Skin of body (tissue), 1 donor: ENCODE measurements at regions not wholly inside any gene's neighbourhood (a gene's known extent, or its start where the extent isn't known, plus 50 kb on each side); places are given as distances from the start of the nearest gene placed in this dataset.

Experiments
- DNase-seq: peaks from one replicate; lab custom pipeline; 2025; lab: John Stamatoyannopoulos, UW

GRCh38 chr2:151157000-151157735 is 104.5 kb downstream of the RBM43 start:
- DNase-seq = peak; percentile 43

DNA sequence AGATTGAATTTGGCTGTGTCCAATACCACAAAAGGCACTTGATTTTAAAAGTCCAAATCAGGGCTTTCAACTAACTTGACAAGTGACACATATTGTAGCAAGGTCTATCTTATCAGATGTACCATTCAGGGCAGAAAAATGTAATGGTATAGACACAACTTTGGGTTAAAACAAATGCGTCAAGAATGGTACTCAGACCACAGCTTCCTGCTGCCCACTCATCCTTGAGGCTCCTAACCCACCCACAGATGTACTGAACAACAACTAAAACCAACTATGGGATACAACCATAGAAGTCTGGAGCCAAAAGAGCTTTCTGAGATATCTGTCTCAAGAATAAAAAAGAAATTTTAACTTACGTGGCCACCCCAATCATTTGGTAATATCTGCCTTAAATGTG is 105.2 kb downstream of the RBM43 start:
- DNase-seq = no peak

GRCh38 chr2:151153601-151154000 is 108.1 kb downstream of the RBM43 start:
- no peak for DNase-seq

DNA sequence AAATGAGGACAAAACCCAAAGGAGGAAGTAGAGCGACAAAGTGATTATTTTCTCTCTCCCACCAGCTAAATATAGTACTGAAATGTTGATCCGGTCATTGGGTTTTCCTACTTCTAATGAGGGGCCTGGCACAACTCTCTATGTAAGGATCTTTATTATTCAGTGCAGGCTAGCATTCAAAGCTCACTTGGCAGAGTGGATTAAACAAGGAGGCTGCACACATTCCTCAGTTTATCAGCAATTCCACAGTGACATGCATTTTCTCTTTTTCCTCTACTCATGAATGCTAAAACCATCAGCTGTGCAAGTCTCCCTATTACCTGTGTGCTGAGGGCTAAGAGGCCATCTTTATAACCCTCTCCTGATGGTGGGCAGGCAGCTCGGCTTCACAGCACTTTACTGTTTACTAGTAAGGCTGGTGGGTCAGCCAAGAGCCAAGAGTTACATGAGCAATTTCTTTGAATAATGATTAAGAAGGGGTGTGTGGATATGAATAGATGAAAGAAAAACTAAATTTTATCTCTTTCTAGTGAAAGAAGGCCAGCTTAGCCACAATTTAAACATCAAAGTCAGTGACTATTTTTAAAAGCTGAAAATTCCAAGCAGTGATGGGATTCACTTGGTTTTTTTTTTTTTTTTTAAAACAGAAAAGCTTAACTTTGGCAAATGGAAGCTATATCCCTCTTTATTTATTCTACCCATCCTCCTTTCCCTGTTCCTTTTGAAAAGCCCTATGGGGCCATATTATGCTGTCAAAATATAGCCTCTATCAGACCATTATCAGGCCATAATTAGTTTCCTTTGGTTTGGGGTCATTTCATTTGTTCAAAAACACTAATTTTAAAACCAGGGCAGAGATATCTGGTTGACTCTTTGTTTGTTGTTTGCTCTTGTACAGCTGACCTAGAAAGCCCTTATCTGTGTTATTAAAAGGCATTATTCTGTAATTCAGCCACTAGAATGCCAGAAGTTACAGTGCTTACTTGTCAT is 111.0 kb downstream of the RBM43 start:
- no peak for DNase-seq

- peak; percentile 31 for DNase-seq
These were observed 123.2 kb downstream of the RBM43 start for GRCh38 chr2:151138507-151138906.

DNA sequence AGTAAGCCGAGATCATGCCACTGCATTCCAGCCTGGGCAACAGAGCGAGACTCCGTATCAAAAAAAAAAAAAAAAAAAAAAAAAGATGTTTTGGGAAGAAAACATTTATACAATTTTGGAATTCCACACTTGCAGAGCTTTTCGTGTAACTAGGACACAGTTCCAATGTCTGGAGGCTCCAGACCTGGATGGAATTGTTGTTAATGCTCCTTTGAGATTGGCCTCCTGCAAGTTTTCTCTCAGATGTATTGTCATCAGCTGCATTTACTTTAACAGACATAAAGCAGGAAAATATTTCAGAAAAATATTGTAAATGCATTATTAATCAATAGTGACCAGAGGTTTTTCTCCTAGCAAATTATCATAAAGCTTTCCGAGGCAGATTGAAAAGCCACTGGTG is 124.1 kb downstream of the RBM43 start:
- no peak for DNase-seq

DNA sequence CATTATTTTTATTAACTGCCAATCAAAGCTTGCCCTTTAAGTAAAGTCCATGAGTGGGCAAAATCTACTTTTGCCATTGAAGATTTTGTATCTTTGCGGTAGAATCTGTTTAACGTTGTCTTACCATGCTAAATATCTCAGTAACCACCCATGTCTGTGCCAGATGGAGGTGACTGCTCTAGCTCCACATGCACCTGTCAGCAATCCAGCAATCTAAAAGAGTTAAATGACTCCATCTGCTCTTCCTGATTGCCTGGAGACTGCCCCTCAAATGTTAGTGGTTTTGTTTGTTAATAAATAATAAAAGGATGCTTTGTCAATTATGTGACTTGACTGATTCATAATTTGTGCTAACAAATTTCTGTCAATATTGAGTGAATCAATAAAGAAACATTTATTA is 141.7 kb downstream of the RBM43 start:
- DNase-seq = no peak

DNA sequence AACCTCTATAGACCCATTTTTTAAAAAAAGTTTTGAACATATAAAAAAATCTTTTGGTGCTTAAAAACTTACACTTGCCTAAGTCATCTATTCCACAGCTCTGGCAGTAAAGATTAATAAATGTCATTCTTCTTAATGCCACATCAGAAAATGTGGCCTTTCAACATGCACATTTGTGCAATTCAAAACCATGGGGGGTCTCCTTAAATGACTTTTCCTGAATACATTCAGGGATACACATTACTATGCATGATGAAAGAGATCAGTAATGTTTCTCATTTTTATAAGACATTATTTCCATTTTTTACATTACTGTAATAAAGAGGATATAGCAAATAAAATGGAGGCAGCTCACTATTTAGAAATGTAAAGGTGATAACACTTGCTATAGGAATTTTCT is 142.3 kb downstream of the RBM43 start:
- no peak for DNase-seq

- no peak for DNase-seq
These were observed 143.4 kb downstream of the RBM43 start for GRCh38 chr2:151118269-151118668.

GRCh38 chr2:151114874-151115273 is 146.8 kb downstream of the RBM43 start:
- DNase-seq = peak; percentile 33

- DNase-seq = no peak
These were observed 148.3 kb downstream of the RBM43 start for GRCh38 chr2:151113318-151113717.

- no peak for DNase-seq
These were observed 149.9 kb downstream of the RBM43 start for GRCh38 chr2:151111599-151112278.

DNA sequence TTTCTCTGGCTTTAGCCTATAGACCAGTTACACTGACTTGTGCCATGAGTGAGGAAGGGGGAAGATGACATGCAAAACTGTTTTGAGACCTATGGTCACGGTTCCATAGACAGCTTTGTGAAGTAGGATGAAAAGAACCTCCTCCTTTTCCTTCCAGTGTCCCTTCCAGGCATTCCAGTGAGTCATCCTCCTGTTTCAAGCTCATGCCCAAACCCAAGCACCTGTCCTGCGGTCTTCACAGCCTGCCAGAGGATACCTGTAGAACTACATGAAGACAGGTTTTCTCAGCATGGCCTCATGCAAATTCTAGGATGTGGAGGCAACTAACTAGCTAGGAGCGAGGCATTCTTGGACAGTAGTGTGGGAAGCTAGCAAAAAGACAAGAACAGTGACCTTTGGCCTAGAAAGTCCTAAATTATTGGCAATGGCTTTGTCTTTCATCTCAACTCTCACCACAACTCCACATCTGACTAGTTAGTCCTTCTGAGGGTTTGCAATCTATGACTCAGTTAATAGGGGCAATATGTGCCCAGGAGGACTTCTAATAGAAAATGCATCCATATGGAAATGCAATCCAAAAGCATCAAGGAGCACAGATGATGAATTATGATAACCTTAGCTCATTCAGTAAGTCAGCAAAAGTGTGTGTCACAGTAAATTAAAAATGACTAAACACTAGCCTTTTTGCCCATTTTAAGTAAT is 154.7 kb downstream of the RBM43 start:
- DNase-seq = no peak

GRCh38 chr2:151103551-151103950 is 158.1 kb downstream of the RBM43 start:
- no peak for DNase-seq

- no peak for DNase-seq
These were observed 159.4 kb downstream of the RBM43 start for GRCh38 chr2:151102226-151102625.

- DNase-seq = peak; percentile 44
These were observed 162.8 kb downstream of the RBM43 start for GRCh38 chr2:151098841-151099240.

DNA sequence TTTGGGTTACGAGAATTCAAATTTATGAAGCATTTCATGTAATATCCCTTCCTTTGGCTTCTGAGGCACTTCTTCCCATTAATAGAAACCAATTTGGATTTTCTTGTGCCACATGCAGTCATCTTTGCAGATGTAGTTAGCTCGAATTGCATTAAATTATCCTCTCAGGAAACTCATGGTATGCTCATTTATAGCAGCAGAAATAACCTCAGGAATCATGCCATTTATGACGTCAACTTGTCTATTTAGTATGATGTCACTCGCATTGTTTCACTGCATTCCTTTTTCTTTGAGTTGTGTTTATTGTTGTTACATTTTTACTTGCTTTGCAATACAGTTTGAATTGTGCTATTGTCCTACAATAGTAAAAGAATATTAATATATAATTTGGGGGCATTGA is 163.8 kb downstream of the RBM43 start:
- peak; percentile 79 for DNase-seq

DNA sequence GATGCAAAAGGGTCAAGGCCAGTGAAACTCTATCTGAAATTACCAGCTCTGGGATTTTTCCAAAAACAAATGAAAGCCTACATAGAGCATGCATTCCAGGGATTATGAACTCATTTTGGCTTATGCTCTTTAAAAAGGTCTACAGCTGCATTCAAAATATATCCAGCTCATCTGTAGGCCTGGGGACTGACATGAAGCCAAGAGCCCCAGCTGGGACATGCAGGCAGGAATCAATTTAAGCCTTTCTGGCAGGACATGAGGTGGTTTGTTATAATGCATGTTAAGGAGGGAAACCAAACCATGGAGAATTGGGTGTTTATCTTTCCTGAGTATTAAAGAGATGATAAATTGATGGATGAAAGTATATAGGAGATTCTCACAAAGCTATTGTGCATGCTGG is 164.5 kb downstream of the RBM43 start:
- DNase-seq = peak; percentile 83

DNA sequence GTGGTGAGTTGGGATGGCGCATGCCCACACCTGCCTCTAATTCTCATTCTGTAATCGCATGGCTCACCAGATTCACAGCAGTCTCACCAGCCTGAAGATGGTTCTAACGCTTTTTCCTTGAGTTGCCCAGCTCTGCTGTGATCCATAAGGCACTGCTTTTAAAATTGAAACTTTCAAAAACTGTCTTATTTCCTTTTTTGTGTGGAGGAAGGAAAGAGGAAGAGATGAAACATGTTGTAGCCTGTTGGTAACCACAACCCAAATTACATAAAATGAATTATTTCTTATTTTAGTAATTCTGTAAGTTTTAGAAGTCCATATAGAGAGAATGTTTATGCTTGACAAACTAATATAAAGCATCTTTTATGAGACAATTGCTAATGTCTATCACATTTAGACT is 165.4 kb downstream of the RBM43 start:
- no peak for DNase-seq

DNA sequence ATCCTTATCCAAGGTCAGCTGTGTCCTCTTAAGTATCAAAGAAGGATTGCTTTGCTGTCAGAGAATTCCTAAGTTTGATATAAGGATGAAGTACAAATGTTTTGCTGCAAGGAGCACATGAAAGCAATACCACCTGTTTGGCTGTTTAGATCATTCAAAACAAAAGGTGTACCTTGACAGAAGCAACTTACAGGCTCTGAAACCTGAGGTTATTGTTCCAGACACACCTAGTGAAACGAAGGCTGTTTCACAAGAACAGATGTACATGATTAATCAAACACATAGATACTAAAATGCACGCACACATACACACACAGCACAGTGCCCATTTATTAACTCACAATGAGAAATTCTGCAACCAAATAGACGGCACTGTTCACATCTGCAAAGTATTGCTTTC is 166.2 kb downstream of the RBM43 start:
- no peak for DNase-seq

GRCh38 chr2:151091583-151091982 is 170.1 kb downstream of the RBM43 start:
- no peak for DNase-seq
